ENCODE measurements at regions not wholly inside any gene's neighbourhood (a gene's known extent, or its start where the extent isn't known, plus 50 kb on each side); places are given as distances from the start of the nearest gene placed in this dataset.

DNA sequence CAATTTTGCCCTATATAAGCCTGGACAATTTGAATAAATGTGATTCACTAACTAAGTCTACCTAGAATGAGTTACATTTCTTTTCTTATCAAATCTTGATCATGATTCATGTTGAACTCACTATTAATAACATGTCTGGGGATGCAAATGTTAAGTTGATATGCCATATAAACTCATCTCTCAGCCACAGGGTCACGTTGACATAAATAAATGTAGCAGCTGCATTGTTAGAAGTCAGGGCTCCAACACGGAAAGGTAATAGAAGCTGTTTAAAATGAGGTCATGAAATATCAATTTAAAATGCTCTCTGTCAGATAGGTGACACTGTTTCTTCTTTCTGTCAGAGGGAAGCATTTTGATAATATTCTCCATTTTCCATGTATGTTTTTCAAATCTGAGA, 521.9 kb downstream of the CCDC85A start:
- no peak for DNase-seq (ENCODE audit: extremely low read depth, insufficient read length)
- H3K27me3 ChIP-seq (replicated peaks; ENCODE audit: control insufficient read depth, insufficient read depth, low read length), result no peaks in the 10 kb centered on the region
- TF ChIP-seq, protein P1, sequence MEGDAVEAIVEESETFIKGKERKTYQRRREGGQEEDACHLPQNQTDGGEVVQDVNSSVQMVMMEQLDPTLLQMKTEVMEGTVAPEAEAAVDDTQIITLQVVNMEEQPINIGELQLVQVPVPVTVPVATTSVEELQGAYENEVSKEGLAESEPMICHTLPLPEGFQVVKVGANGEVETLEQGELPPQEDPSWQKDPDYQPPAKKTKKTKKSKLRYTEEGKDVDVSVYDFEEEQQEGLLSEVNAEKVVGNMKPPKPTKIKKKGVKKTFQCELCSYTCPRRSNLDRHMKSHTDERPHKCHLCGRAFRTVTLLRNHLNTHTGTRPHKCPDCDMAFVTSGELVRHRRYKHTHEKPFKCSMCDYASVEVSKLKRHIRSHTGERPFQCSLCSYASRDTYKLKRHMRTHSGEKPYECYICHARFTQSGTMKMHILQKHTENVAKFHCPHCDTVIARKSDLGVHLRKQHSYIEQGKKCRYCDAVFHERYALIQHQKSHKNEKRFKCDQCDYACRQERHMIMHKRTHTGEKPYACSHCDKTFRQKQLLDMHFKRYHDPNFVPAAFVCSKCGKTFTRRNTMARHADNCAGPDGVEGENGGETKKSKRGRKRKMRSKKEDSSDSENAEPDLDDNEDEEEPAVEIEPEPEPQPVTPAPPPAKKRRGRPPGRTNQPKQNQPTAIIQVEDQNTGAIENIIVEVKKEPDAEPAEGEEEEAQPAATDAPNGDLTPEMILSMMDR (IDR thresholded peaks at IDR 0.05; ENCODE audit: insufficient read depth, low read length, poor library complexity, severe bottlenecking), result no peak
- H3K36me3 ChIP-seq (ENCODE audit: control insufficient read depth, insufficient read depth, low read length), result no peaks in the 10 kb centered on the region
- H3K4me3 ChIP-seq (replicated peaks; ENCODE audit: low read depth, low read length), result no peak overlapping the region

DNA sequence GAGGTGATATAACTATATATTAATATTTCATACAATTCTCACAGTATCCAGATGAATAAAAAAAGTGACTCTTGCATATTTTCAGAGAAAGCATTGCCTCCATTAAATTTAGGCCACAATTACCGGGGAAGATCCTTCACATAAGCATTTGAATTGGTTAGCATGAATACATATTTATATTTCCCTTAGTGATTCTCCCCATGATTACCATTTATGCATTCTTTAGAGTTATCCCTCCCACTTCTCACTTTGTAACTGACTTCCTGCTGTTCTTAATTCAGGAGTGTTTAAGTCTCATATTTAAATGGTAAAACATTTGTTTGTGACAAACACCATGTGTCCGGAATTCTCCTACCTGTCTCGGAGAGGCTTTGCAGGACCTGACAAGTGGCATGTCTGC, 523.4 kb downstream of the CCDC85A start:
- Histone ChIP-seq H3K36me3 (ENCODE audit: control insufficient read depth, insufficient read depth, low read length) (no peaks in the 10 kb centered on the region), H3K4me3 (replicated peaks; ENCODE audit: low read depth, low read length) (no peak overlapping the region), H3K27me3 (replicated peaks; ENCODE audit: control insufficient read depth, insufficient read depth, low read length) (no peaks in the 10 kb centered on the region)
- no peak for DNase-seq (ENCODE audit: extremely low read depth, insufficient read length)
- TF ChIP-seq, protein P1 (IDR thresholded peaks at IDR 0.05; ENCODE audit: insufficient read depth, low read length, poor library complexity, severe bottlenecking), result no peak

DNA sequence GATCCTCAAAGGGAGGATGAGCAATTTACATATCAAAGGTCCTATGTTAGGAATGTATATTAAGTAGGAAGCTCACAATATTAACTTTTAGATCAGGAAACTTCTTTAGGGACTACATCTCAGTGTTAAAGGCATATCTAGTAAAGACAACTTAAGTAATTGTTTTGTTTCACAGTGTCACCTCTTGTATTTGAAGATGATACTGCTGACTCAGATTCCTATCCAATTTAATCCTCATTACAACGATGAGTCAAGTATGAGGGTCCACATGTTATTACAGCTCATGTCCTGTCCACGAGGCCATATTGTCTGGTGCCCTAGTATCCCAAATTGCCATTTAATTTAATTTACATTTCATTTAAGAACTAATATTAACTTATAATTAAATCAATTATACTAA, 523.9 kb downstream of the CCDC85A start:
- TF ChIP-seq, protein P1 (IDR thresholded peaks at IDR 0.05; ENCODE audit: insufficient read depth, low read length, poor library complexity, severe bottlenecking), result no peak
- no peaks in the 10 kb centered on the region for H3K36me3 ChIP-seq (ENCODE audit: control insufficient read depth, insufficient read depth, low read length)
- DNase-seq (ENCODE audit: extremely low read depth, insufficient read length), result no peak
- H3K27me3 ChIP-seq (replicated peaks; ENCODE audit: control insufficient read depth, insufficient read depth, low read length), result no peaks in the 10 kb centered on the region
- H3K4me3 ChIP-seq (replicated peaks; ENCODE audit: low read depth, low read length), result no peak overlapping the region

DNA sequence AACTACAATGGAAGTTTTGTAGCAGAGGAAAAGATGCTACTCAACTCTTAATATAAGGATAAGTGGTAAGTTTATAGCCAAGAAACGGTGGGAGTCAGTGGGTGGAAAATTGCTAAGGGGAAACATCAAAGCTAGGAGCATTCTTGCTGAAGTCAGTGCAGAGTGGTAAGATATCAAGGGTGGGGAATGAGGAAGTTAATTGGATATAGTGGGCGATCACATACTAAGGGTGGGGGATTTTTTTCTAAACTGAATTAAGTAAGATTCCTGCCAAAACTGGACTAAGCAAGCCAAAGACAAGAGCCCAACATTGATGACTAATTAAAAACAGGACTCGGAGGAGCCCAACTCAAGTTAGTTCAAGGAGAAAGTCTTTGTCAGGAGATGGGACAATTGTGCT, 525.4 kb downstream of the CCDC85A start:
- TF ChIP-seq, protein P1 (IDR thresholded peaks at IDR 0.05; ENCODE audit: insufficient read depth, low read length, poor library complexity, severe bottlenecking), result no peak
- no peak for DNase-seq (ENCODE audit: extremely low read depth, insufficient read length)
- Histone ChIP-seq H3K36me3 (ENCODE audit: control insufficient read depth, insufficient read depth, low read length) (no peaks in the 10 kb centered on the region), H3K4me3 (replicated peaks; ENCODE audit: low read depth, low read length) (no peak overlapping the region), H3K27me3 (replicated peaks; ENCODE audit: control insufficient read depth, insufficient read depth, low read length) (no peaks in the 10 kb centered on the region)

DNA sequence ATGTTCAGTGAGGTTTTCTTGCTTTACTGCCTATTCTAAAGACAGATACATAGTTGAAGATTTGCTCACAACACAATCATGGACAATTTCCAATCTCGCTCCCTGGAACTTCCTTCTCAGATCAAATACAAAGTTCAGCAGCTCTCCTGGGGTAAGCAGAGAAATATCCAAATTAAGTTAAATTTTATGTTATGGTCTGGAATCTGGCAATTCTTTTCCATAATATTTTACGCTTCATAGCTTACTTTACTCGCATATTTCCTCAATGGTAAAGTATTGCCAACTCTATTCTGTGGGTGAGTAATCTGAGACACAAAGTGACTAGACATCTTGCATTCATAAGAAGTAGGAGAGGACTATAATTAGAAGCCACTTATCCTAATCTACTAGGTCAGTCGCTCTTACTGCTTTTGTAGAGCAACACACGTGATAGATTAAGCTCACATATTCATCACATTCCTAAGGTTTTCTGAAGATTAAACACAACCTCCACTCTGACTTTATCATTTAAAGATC, 529.4 kb downstream of the CCDC85A start:
- TF ChIP-seq, protein P1 (IDR thresholded peaks at IDR 0.05; ENCODE audit: insufficient read depth, low read length, poor library complexity, severe bottlenecking), result no peak
- DNase-seq (ENCODE audit: extremely low read depth, insufficient read length), result no peak
- H3K4me3 ChIP-seq (replicated peaks; ENCODE audit: low read depth, low read length), result no peak overlapping the region
- H3K36me3 ChIP-seq (ENCODE audit: control insufficient read depth, insufficient read depth, low read length), result no peaks in the 10 kb centered on the region
- no peaks in the 10 kb centered on the region for H3K27me3 ChIP-seq (replicated peaks; ENCODE audit: control insufficient read depth, insufficient read depth, low read length)

DNA sequence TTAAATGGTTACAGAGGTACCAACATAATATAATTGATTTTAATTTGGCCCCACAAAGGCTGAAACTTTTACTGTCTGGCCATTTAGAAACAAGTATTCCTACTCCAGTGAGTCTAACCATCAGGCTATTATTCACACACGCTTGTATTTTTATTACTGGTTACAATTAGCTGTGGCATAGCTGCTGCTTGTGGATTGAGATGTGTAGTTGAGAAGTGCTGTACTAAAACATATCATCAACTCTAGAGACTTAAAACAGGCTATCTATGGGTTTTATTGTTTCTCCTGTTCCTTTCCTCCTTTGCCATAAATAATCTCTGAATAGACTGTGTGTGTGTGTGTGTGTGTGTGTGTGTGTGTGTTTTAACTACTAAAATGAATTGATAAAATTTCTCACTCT, 530.2 kb downstream of the CCDC85A start:
- no peak for DNase-seq (ENCODE audit: extremely low read depth, insufficient read length)
- TF ChIP-seq, protein P1 (IDR thresholded peaks at IDR 0.05; ENCODE audit: insufficient read depth, low read length, poor library complexity, severe bottlenecking), result no peak
- no peaks in the 10 kb centered on the region for H3K27me3 ChIP-seq (replicated peaks; ENCODE audit: control insufficient read depth, insufficient read depth, low read length)
- H3K36me3 ChIP-seq (ENCODE audit: control insufficient read depth, insufficient read depth, low read length), result no peaks in the 10 kb centered on the region
- H3K4me3 ChIP-seq (replicated peaks; ENCODE audit: low read depth, low read length), result no peak overlapping the region
